GM11168 (cell line): ENCODE measurements at regions not wholly inside any gene's neighbourhood (a gene's known extent, or its start where the extent isn't known, plus 50 kb on each side); places are given as distances from the start of the nearest gene placed in this dataset.

ENCODE experiments used
- in situ Hi-C: fragments of 300-500 bp; cut with MboI; formaldehyde crosslinking; loops from one replicate; pipeline ENCODE4 v1.12.0; 2022; ENCODE audit warnings: low sequenced_read_pairs; ENCODE audit not compliant: unreplicated experiment

- in situ Hi-C loops: no loop called here
Observed at GRCh38 chr16:55102077-55102476, 171.4 kb downstream of the IRX5 start.

GRCh38 chr16:55102531-55102930 is 171.9 kb downstream of the IRX5 start:
- in situ Hi-C loops: no loop called here

GRCh38 chr16:55107851-55108250 is 177.2 kb downstream of the IRX5 start:
- in situ Hi-C loops: no loop called here

GRCh38 chr16:55113210-55113609 is 182.5 kb downstream of the IRX5 start:
- in situ Hi-C loops: no loop called here

- in situ Hi-C loops: no loop called here
Observed at GRCh38 chr16:55115506-55115905, 184.8 kb downstream of the IRX5 start.

GRCh38 chr16:55116165-55116920 is 185.7 kb downstream of the IRX5 start:
- in situ Hi-C loops: no loop called here

- in situ Hi-C loops: no loop called here
Observed at GRCh38 chr16:55118701-55119260, 188.1 kb downstream of the IRX5 start.

- in situ Hi-C loops: no loop called here
Observed at GRCh38 chr16:55120408-55120807, 189.7 kb downstream of the IRX5 start.

GRCh38 chr16:55120826-55121225 is 190.2 kb downstream of the IRX5 start:
- in situ Hi-C loops: no loop called here

GRCh38 chr16:55123652-55124051 is 193.0 kb downstream of the IRX5 start:
- in situ Hi-C loops: no loop called here

GRCh38 chr16:55125818-55126385 is 195.2 kb downstream of the IRX5 start:
- in situ Hi-C loops: no loop called here

- in situ Hi-C loops: no loop called here
Observed at GRCh38 chr16:55126456-55126855, 195.8 kb downstream of the IRX5 start.

GRCh38 chr16:55130456-55130855 is 193.5 kb upstream of the IRX6 start:
- in situ Hi-C loops: no loop called here

- in situ Hi-C loops: no loop called here
Observed at GRCh38 chr16:55130911-55131310, 193.1 kb upstream of the IRX6 start.

GRCh38 chr16:55133654-55134053 is 190.3 kb upstream of the IRX6 start:
- in situ Hi-C loops: no loop called here

GRCh38 chr16:55136356-55137150 is 187.4 kb upstream of the IRX6 start:
- in situ Hi-C loops: no loop called here

- in situ Hi-C loops: no loop called here
Observed at GRCh38 chr16:55138298-55138697, 185.7 kb upstream of the IRX6 start.

GRCh38 chr16:55142405-55142804 is 181.6 kb upstream of the IRX6 start:
- in situ Hi-C loops: no loop called here

GRCh38 chr16:55144651-55145050 is 179.4 kb upstream of the IRX6 start:
- in situ Hi-C loops: no loop called here

GRCh38 chr16:55145771-55146603 is 178.0 kb upstream of the IRX6 start:
- in situ Hi-C loops: no loop called here
